HG03064 (cell line): ENCODE measurements at regions not wholly inside any gene's neighbourhood (a gene's known extent, or its start where the extent isn't known, plus 50 kb on each side); places are given as distances from the start of the nearest gene placed in this dataset.
"Not testable (repeated sequence)": the region's sequence is repeated elsewhere in the genome, so short reads cannot be mapped to it uniquely, and the experiment has no call there.

Source experiments
- ATAC-seq: cut with Tn5 transposase; IDR thresholded peaks from one replicate; pipeline ENCODE4 v1.9.1; 2021; ENCODE audit warnings: low read depth; ENCODE audit not compliant: unreplicated experiment

- no peak for ATAC-seq
These were observed 516.0 kb downstream of the PCDH7 start for GRCh38 chr4:31236020-31236638.

DNA sequence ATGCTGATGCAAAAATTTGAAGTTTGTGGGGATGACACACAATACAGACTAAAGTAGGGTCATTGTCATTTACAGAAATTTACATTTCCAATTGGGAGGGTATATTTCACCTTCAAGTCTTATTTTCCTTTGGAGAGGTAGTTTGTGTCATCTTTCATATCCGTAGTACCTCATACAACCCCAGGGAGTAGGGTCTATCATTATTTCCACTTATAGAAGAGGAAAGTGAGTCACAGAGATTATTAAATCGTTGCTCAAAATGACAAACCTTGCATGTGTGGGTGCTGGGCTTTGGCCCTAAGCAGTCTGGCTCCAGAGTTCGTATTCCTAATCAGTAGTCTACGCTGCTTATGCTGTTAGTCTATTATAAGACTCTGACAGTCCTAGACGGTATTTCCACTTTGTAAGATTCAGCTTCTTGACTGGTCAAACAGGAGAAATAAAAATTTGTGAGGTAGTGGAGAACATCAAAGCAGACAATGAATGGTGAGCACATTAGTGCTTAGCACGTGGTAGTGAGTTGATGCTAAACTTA is 516.5 kb downstream of the PCDH7 start:
- ATAC-seq: no peak

DNA sequence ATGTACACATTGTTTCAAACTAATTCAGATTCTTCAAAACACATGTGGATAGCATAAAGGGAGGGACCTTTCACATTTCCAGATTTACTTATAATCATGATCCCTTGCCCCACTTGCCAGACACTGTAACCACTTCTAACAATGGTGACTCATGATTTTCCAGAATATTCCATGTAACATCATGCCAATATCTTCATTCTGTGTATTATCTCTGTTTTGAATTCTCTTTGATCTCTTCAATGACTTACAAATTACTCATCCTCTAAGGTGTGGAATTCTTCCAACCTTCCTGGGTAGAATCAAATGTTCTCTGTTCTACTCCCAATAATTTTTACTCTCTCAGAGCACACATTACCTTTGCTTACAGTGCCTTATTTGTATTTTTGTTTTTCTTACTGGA is 517.1 kb downstream of the PCDH7 start:
- ATAC-seq: no peak

GRCh38 chr4:31239886-31240285 is 519.7 kb downstream of the PCDH7 start:
- ATAC-seq: no peak

GRCh38 chr4:31241504-31242106 is 521.4 kb downstream of the PCDH7 start:
- no peak for ATAC-seq

GRCh38 chr4:31246856-31247255 is 526.7 kb downstream of the PCDH7 start:
- no peak for ATAC-seq

DNA sequence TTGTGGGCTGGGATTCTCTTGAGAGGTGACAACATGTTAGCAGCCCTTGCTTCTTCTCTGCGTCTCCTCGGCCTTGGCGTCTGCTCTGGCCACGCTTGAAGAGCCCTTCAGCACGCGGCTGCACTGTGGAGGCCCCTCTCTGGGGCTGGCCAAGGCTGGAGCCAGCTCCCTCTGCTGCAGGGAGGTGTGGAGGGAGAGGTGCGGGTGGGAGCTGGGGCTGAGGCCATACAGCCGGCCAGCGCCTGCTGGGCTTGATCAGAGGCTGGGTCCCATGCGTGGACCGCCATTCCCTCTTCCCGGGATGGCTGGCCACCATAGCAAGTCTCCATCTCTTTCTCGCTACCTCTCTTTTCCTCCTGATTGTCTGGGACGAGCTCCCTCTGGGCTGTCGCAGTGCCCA is 539.0 kb downstream of the PCDH7 start:
- no peak for ATAC-seq

DNA sequence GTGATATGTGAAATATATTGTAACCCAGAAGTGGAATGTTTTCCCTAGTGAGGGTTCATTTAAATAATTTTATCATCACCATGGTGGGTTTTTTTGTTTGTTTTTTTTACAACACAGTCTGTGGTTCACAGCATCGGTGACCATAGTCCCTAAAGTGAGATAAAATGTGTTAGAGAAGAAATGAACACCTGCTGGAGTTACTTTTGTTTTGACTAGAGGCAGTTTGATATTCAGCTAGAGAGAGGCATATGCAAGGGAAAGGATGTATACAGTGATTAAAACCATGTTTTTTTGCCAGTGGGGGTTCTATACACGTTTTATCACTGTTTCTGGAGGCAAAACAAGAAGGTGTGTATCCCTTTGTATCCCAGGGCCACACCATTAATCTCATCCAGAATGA is 541.5 kb downstream of the PCDH7 start:
- no peak for ATAC-seq

- ATAC-seq: not testable (repeated sequence)
These were observed 545.9 kb downstream of the PCDH7 start for GRCh38 chr4:31266094-31266493.

DNA sequence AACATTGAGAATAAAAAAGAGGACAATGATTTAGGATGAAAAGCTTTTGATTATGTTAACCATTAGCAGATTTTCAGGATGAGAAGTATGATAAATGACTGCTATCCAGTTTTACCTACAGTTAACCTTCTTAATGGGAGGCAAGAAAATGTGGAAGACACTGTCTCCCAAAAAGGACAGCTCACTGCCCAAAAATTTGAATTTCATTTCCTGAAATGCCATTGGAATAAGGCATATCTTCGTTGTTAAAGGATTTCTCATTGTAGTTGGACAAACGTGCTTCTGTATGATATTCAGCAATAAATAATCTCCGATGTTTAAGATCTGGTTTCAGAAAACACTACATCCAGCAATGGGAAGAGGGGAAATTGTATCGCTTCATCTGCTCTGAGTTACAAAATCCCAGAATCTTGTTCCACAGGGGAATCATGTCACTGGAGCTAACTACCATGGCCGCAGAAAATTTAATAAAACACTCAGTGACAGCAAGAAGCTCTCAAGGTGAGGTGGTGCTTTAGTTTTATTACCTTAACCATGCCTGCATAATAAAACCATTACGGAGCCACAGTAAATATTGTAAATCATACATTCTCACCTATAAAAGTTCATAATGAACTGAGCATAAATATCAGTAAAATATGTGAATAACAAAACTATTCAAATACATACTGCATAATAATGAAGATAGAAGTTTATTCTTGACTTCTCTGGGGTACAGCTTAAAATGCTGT is 552.3 kb downstream of the PCDH7 start:
- no peak for ATAC-seq

GRCh38 chr4:31275906-31276305 is 555.7 kb downstream of the PCDH7 start:
- no peak for ATAC-seq

- no peak for ATAC-seq
These were observed 563.5 kb downstream of the PCDH7 start for GRCh38 chr4:31283679-31284078.

DNA sequence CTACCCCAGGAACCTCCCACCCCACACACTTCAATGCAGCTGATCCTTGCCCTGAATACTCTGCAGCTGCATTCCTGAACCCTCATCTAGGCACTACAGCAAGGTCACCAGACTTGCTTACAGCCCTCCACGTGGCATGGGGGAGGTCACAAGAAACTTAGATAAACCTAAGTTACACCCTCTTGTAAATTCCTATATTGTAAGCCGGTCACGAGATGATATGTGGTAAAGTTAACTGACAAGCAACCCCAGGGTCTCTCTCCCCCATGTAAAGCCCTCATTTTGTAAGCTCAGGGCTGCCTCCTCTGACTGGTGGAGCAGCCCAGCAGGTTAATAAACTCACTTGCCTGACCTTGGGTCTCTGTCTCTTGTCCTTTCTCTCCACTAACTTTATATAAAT is 570.7 kb downstream of the PCDH7 start:
- no peak for ATAC-seq

- ATAC-seq: no peak
These were observed 571.1 kb downstream of the PCDH7 start for GRCh38 chr4:31291238-31291637.

DNA sequence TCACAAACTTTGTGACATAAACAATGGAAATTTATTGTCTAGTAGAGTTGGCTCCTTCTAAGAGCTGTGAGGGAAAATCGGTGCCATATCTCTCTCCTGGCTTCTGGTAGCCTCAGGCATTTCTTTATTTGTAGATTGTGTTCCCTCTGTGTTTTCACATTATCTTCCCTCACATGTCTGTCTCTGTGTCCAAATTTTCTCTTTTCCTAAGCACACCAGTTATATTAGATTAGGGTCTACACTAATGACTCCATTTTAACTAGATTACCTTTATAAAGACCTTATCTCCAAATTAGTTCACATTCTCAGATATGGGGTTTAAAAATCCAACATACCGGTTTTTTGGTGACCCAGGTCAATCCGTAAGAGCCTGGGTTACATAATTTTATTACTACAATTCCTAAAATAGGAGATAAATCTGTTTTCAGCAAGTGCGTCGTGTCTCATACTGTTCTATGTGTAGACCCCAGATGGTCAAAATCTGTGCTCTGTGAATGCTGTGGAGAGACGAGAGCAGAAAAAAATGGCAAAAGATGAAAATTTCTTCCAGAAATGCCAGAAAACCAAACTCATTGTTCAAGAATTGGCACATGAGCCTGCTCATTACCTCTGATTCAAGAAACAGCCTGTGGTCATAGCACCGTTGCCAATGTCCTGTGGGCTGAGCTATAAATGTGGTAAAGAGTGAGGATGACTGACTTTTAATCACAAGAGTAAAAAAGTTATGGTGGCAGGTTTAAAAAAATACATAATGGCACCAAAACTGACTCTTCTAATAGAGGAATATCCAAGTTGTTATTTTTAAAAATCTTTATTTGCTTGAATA is 574.7 kb downstream of the PCDH7 start:
- ATAC-seq: no peak

- no peak for ATAC-seq
These were observed 578.6 kb downstream of the PCDH7 start for GRCh38 chr4:31298737-31299136.

- no peak for ATAC-seq
These were observed 586.9 kb downstream of the PCDH7 start for GRCh38 chr4:31307029-31307428.

DNA sequence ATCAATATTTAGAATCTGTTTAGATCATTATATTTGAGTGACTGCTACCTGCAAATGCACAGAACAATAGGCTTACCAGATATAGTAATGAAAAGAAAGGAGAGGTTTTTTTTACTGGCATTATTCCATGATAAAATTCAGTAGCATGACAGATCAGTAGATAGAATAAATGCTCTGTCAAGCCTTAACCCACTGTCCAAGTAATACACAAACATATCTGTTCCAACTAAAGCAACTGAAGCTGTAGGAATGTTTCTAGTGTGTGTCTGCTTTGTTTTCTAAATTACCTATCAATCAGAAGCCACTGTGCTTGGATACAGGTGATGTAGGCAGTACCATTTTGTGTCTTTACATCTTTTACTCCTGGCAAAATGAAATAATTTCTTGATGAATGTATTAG is 604.6 kb downstream of the PCDH7 start:
- no peak for ATAC-seq

DNA sequence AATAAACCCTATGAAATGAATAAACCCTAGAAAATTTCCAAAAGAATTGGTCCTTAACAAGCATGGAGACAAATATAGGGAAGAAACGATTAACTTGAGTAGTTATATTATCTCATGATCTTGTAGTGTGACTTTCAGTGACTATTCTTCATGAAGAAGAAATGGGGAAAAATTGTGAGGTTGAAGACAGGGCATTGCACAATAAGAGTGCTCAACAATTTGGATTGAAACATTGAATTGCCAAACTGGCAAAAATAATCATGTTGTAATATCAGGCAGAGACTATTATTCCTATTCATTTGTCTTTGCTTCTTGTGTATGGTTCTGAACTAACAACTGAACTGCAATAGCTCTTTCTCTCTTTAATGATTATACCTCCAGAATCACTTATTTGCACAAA is 605.1 kb downstream of the PCDH7 start:
- ATAC-seq: no peak

DNA sequence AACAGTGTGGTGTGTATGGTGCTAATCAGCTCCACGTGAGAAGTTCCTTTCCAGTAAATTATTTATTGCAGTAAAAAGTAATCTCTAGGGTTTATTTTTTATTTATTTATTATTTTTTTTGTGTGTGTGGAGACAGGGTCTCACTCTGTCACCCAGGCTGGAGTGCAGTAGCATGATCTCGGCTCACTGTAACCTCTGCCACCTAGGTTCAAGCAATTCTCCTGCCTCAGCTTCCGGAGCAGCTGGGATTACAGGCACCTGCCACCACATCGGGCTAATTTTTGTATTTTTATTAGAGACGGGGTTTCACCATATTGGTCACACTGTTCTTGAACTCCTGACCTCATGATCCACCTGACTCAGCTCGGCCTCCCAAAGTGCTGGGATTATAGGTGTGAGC is 606.9 kb downstream of the PCDH7 start:
- no peak for ATAC-seq

GRCh38 chr4:31328932-31329331 is 608.8 kb downstream of the PCDH7 start:
- ATAC-seq: no peak
